Left lung (tissue), 4 donors: ENCODE measurements at regions not wholly inside any gene's neighbourhood (a gene's known extent, or its start where the extent isn't known, plus 50 kb on each side); places are given as distances from the start of the nearest gene placed in this dataset.

Source experiments
- ATAC-seq: fragments of 200-7000 bp; cut with Tn5 transposase; one replicate; pipeline ENCODE4 v1.9.1; 2020; ENCODE audit warnings: moderate library complexity
- DNase-seq, 4 donors: peaks; one replicate each; pipeline ENCODE4 v3.0.0-alpha.2; 2013 to 2020
- H3K27ac ChIP-seq, 2 donors: fragments of 200-600 bp; sonication (generic) in 1 of 2; one replicate each; pipeline versions ENCODE4 v1.5.0 to v1.8.0; 2020 to 2021
- H3K27me3 ChIP-seq, 2 donors: fragments of 200-600 bp; sonication (generic) in 1 of 2; one replicate each; pipeline versions ENCODE4 v1.5.0 to v1.8.0; 2020 to 2021
- H3K36me3 ChIP-seq, 2 donors: fragments of 200-600 bp; sonication (generic) in 1 of 2; one replicate each; pipeline versions ENCODE4 v1.5.0 to v1.8.0; 2020 to 2021
- H3K4me1 ChIP-seq, 2 donors: fragments of 200-600 bp; one replicate each; pipeline ENCODE4 v1.8.0; 2021
- H3K4me3 ChIP-seq, 2 donors: fragments of 200-600 bp; sonication (generic) in 1 of 2; one replicate each; pipeline versions ENCODE4 v1.5.0 to v1.8.0; 2020 to 2021; ENCODE audit warnings: mild to moderate bottlenecking in 1 of 2
- H3K9me3 ChIP-seq, 2 donors: fragments of 200-600 bp; sonication (generic) in 1 of 2; one replicate each; pipeline versions ENCODE4 v1.5.0 to v1.8.0; 2020 to 2021
- CTCF ChIP-seq, 2 donors: fragments of 200-600 bp; sonication (generic) in 1 of 2; IDR thresholded peaks; one replicate each; pipeline versions ENCODE4 v1.5.0 to v1.8.0; 2021; ENCODE audit warnings: antibody characterized with exemption in 2 of 2
- intact Hi-C, 2 donors: fragments of 100-400 bp; cut with DNase I; formaldehyde crosslinking; loops; one replicate each; pipeline versions ENCODE4 v1.11.2 to v1.14.2; 2022
- donor health status: DM: no; HTN: yes; CAD: no.
- donor health status: DM: no; HTN: no; CAD: no.

GRCh38 chr3:110894574-110894973 is 177.0 kb upstream of the NECTIN3 start:
- Histone ChIP-seq H3K27me3 (no peaks in the 10 kb centered on the region), H3K27ac (no peak overlapping the region), H3K9me3 (no peaks in the 10 kb centered on the region), H3K36me3 (no peaks in the 10 kb centered on the region), H3K4me3 (no peak overlapping the region), H3K4me1 (no peaks in the 10 kb centered on the region)
- intact Hi-C loops = no loop called here
- ATAC-seq (no peak), DNase-seq (no peak)
- TF ChIP-seq CTCF (IDR thresholded peaks at IDR 0.05) = no peak

- ATAC-seq = no peak
- H3K36me3 ChIP-seq = no peaks in the 10 kb centered on the region
Observed at GRCh38 chr3:110895054-110895453, 176.6 kb upstream of the NECTIN3 start.

GRCh38 chr3:110897046-110897445 is 174.6 kb upstream of the NECTIN3 start:
- intact Hi-C loops = no loop called here
- no peaks in the 10 kb centered on the region for H3K4me1 ChIP-seq
- H3K27ac ChIP-seq = no peak overlapping the region
- H3K9me3 ChIP-seq = no peaks in the 10 kb centered on the region
- ATAC-seq (no peak), DNase-seq (no peak)
- no peaks in the 10 kb centered on the region for H3K36me3 ChIP-seq
- no peak overlapping the region for H3K4me3 ChIP-seq
- H3K27me3 ChIP-seq = no peaks in the 10 kb centered on the region
- TF ChIP-seq CTCF (IDR thresholded peaks at IDR 0.05) = no peak

More at GRCh38 chr3:110895054-110895453, 176.6 kb upstream of the NECTIN3 start:
- H3K27me3 ChIP-seq = no peaks in the 10 kb centered on the region
- no peaks in the 10 kb centered on the region for H3K4me1 ChIP-seq
- H3K4me3 ChIP-seq = no peak overlapping the region
- H3K27ac ChIP-seq = no peak overlapping the region
- DNase-seq = no peak
- intact Hi-C loops = no loop called here
- no peak for TF ChIP-seq CTCF (IDR thresholded peaks at IDR 0.05)
- H3K9me3 ChIP-seq = no peaks in the 10 kb centered on the region

- no peaks in the 10 kb centered on the region for H3K4me1 ChIP-seq
- no peaks in the 10 kb centered on the region for H3K9me3 ChIP-seq
- no peak overlapping the region for H3K27ac ChIP-seq
- H3K27me3 ChIP-seq = no peaks in the 10 kb centered on the region
- no peak for ATAC-seq
- no peak for TF ChIP-seq CTCF (IDR thresholded peaks at IDR 0.05)
- DNase-seq = no peak
- intact Hi-C loops = no loop called here
- H3K4me3 ChIP-seq = no peak overlapping the region
- no peaks in the 10 kb centered on the region for H3K36me3 ChIP-seq
Observed at GRCh38 chr3:110900576-110900975, 171.0 kb upstream of the NECTIN3 start.

GRCh38 chr3:110901536-110901935 is 170.1 kb upstream of the NECTIN3 start:
- no peaks in the 10 kb centered on the region for H3K27me3 ChIP-seq
- H3K9me3 ChIP-seq = no peaks in the 10 kb centered on the region
- no peak overlapping the region for H3K4me3 ChIP-seq
- no peaks in the 10 kb centered on the region for H3K36me3 ChIP-seq
- DNase-seq = no peak
- TF ChIP-seq CTCF (IDR thresholded peaks at IDR 0.05) = no peak
- intact Hi-C loops = no loop called here
- no peaks in the 10 kb centered on the region for H3K4me1 ChIP-seq
- no peak for ATAC-seq
- no peak overlapping the region for H3K27ac ChIP-seq
